Activated B cell treated with CpG ODN at 0.5 μM for 24 hours (primary cell): ENCODE measurements at regions not wholly inside any gene's neighbourhood (a gene's known extent, or its start where the extent isn't known, plus 50 kb on each side); places are given as distances from the start of the nearest gene placed in this dataset.
"Not testable (repeated sequence)": the region's sequence is repeated elsewhere in the genome, so short reads cannot be mapped to it uniquely, and the experiment has no call there.

Experiments used
- ATAC-seq: fragments of 200-7000 bp; cut with Tn5 transposase; one replicate; pipeline ENCODE4 v1.10.0; 2021; ENCODE audit warnings: low read depth, mild to moderate bottlenecking, moderate library complexity
- CTCF ChIA-PET: fragments of 350-600 bp; sonication (Branson Sonifier 250); formaldehyde crosslinking; loops from one replicate; lab custom pipeline; 2021; ENCODE audit warnings: antibody characterized with exemption; lab: Charles Lee
- POLR2A ChIA-PET: fragments of 350-600 bp; sonication (Branson Sonifier 250); formaldehyde crosslinking; loops from one replicate; lab custom pipeline; 2021; ENCODE audit warnings: antibody characterized with exemption; lab: Charles Lee
- DNase-seq: peaks from one replicate; pipeline ENCODE4 v3.0.0; 2022
- H3K27ac Mint-ChIP-seq: one replicate; pipeline ENCODE4 v1.8.0; 2020; ENCODE audit warnings: mixed read lengths
- H3K27me3 Mint-ChIP-seq: one replicate; pipeline ENCODE4 v1.8.0; 2021; ENCODE audit warnings: mixed read lengths
- H3K36me3 Mint-ChIP-seq: one replicate; pipeline ENCODE4 v1.8.0; 2021; ENCODE audit warnings: low read depth, mixed read lengths
- H3K4me1 Mint-ChIP-seq: one replicate; pipeline ENCODE4 v1.8.0; 2021; ENCODE audit warnings: mixed read lengths
- H3K4me3 Mint-ChIP-seq: one replicate; pipeline ENCODE4 v1.8.0; 2020; ENCODE audit warnings: mild to moderate bottlenecking, mixed read lengths
- H3K9me3 Mint-ChIP-seq: one replicate; pipeline ENCODE4 v1.8.0; 2020; ENCODE audit warnings: mixed read lengths
- CTCF ChIP-seq: fragments of 200-600 bp; IDR thresholded peaks from one replicate; pipeline ENCODE4 v1.8.0; 2022; ENCODE audit warnings: antibody characterized with exemption, mild to moderate bottlenecking
- intact Hi-C: fragments of 100-400 bp; cut with micrococcal nuclease; formaldehyde crosslinking; loops from one replicate; pipeline ENCODE4 v1.15.1; 2024

GRCh38 chr15:75770131-75770530 is 57.5 kb upstream of the CSPG4 start:
- DNase-seq (no peak), ATAC-seq (no peak)
- Mint-ChIP-seq H3K4me1 (no peaks in the 10 kb centered on the region), H3K4me3 (no peak overlapping the region), H3K9me3 (no peaks in the 10 kb centered on the region), H3K27me3 (no peaks in the 10 kb centered on the region), H3K27ac (no peak overlapping the region), H3K36me3 (no peaks in the 10 kb centered on the region)
- ChIA-PET CTCF (no interaction called here), POLR2A (no interaction called here)
- intact Hi-C loops, result no loop called here
- no peak for TF ChIP-seq CTCF

- DNase-seq, ATAC-seq, H3K4me3 Mint-ChIP-seq, H3K9me3 Mint-ChIP-seq, POLR2A ChIA-PET, H3K4me1 Mint-ChIP-seq, intact Hi-C loops, H3K27me3 Mint-ChIP-seq, CTCF ChIA-PET, H3K27ac Mint-ChIP-seq, H3K36me3 Mint-ChIP-seq: not testable (repeated sequence)
Measured at GRCh38 chr15:75768526-75768925, 55.9 kb upstream of the CSPG4 start.

- POLR2A ChIA-PET, H3K36me3 Mint-ChIP-seq, CTCF ChIA-PET, H3K27me3 Mint-ChIP-seq, H3K9me3 Mint-ChIP-seq, DNase-seq, H3K4me3 Mint-ChIP-seq, ATAC-seq, intact Hi-C loops, H3K4me1 Mint-ChIP-seq, H3K27ac Mint-ChIP-seq: not testable (repeated sequence)
Measured at GRCh38 chr15:75765551-75766305, 53.1 kb upstream of the CSPG4 start.

- H3K27me3 Mint-ChIP-seq, H3K9me3 Mint-ChIP-seq, H3K4me3 Mint-ChIP-seq, H3K36me3 Mint-ChIP-seq, POLR2A ChIA-PET, CTCF ChIA-PET, H3K27ac Mint-ChIP-seq, H3K4me1 Mint-ChIP-seq, ATAC-seq, DNase-seq, intact Hi-C loops: not testable (repeated sequence)
Measured at GRCh38 chr15:75764845-75765550, 52.4 kb upstream of the CSPG4 start.

GRCh38 chr15:75763635-75764600 is 51.3 kb upstream of the CSPG4 start:
- H3K4me1 Mint-ChIP-seq, result not testable (repeated sequence)

GRCh38 chr15:75763137-75763611 is 50.5 kb upstream of the CSPG4 start:
- no peaks in the 10 kb centered on the region for H3K27me3 Mint-ChIP-seq
- ChIA-PET POLR2A (no interaction called here), CTCF (no interaction called here)
- H3K4me1 Mint-ChIP-seq, result peaks cover 16% of the 10 kb centered on the region
- no peak for DNase-seq
- H3K9me3 Mint-ChIP-seq, result no peaks in the 10 kb centered on the region
- ATAC-seq, result no peak
- H3K27ac Mint-ChIP-seq, result no peak overlapping the region
- peaks cover 4% of the 10 kb centered on the region for H3K36me3 Mint-ChIP-seq
- TF ChIP-seq CTCF, result no peak
- intact Hi-C loops, result no loop called here
- H3K4me3 Mint-ChIP-seq, result no peak overlapping the region

More at GRCh38 chr15:75763635-75764600, 51.3 kb upstream of the CSPG4 start:
- intact Hi-C loops, H3K27me3 Mint-ChIP-seq, H3K27ac Mint-ChIP-seq, H3K36me3 Mint-ChIP-seq, DNase-seq, POLR2A ChIA-PET, H3K9me3 Mint-ChIP-seq, H3K4me3 Mint-ChIP-seq, CTCF ChIA-PET, ATAC-seq: not testable (repeated sequence)
